ENCODE measurements at regions not wholly inside any gene's neighbourhood (a gene's known extent, or its start where the extent isn't known, plus 50 kb on each side); places are given as distances from the start of the nearest gene placed in this dataset.

DNA sequence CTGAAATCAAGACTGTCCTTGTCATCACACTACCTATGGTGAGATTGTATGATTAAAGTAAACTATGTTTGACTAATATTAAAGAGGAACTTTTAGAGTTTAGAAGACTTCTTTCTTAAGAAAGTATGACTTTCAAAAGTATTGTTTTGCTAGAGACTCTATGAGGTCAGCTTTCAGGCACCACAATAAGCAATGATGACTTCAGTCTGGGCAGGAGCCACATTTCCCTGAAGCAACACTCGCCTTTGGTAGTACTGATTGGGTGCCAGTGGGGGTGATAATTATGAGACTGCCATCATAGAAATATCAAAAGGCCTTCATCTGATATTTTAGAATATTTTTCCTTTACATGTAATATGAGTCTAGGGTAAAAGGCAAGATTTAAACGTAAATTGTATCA, 212.6 kb downstream of the DTHD1 start:
- DNase-seq, result no peak

DNA sequence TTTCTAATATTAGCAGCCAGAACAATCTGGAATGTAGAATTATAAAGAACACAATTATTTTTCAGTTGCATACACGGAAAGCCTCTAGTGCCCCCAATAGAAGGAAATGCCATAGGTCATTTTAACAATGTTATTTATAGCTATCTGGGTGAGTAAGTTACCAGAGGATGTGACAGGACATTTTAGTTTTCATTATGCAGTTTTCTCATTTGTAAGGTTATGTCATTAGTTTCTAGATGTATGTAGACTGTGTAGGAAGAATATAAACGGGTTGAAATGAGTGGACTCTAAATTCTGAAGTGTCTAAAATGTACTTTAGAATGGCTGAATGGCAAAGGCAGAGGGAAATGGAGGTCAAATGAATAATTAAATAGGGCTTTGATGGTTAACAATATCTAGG, 213.3 kb downstream of the DTHD1 start:
- no peak for DNase-seq

DNA sequence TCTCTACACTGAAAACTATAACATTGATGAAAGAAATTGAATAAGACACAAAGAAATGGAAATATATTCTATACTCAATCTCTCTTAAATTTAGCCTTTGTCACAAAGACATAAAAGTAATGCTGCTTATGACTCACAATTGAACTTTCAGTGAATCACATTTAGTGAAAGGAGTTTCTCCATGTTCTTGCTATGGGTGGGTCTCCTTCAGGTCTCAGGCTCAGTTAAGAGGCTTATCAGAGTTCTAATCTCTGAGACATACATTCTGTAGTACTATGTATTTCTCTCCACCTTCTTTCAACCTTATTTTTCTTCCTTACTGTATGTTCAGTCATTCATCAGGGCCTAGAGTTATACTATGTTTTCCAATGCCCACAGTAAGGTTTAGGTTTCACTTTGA, 220.9 kb downstream of the DTHD1 start:
- DNase-seq, result no peak

DNA sequence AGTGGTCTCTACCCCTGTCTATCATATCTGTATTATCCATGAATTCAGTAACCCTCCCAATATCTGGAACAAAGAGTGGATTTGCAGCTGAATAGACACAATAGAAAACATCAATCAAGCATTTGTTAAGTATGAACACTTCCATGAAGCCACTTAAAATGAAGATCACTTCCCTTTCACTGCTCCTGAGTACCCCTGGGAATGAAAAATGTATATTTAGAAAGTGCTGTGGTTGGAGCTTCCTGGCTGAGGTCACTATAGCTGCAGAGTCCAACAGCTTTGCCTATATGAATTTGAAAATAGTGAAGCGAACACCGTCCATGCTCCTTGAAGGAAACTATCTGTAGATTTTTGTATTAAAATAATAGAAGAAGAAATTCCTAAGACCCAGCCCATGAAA, 227.0 kb downstream of the DTHD1 start:
- no peak for DNase-seq

DNA sequence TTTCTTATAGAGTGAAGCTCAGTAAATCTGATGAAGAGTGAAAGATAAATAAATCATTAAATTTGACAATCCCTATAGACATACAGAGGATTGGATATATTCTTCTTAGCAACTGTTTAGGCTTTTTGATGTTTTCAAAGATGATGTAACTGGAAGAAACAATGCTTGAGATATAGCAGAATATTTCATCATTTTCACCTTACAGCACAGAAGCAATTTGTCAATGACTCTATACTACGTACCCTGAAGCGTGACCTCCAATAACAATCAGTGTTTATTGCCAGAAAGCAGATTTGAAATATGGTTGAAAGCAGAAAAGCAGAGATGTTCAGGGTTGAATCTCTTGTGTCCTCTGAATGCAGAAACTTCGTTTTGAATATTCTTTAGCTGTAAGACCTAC, 228.4 kb downstream of the DTHD1 start:
- no peak for DNase-seq

DNA sequence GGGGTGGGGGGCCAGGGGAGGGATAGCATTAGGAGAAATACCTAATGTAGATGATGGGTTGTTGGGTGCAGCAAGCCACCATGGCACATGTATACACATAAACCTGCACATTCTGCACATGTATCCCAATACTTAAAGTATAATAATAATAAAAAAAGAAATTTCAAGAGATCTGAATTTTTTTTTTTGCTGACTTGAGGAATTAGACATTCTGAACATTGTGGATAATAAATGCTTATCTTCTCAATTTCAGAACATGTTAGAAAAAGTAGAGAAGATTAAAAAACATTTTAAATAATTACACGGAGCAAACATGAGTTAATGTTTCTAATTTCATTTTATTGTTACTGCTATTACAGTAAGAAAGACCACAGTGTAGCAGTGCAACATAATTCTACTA, 230.4 kb downstream of the DTHD1 start:
- DNase-seq, result no peak

DNA sequence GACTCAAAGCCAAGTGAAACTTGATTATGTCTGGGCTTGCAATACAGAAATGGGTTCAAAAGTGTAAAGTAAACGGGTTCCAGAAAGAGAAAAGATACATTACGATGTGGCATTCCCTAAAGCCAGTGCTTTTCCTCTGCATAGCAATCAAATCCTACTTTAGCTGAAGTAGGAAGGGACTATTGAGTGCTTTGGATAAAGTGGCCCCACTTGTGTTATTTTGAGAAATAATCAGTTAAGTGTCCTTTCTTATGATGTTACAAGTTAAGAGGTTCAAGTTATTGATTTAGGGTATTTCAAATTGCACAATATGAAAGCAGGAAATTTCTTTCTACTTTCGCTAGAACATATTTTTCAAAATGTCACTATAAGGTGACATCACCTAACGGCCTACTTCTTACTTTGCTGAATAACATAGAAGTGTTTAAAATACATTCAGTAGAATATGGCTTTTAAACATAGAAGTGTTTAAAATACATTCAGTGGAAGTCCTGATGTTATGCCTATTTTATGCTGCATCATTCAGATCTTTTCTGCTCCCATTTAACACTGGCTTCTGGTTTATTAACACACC, 235.2 kb downstream of the DTHD1 start:
- no peak for DNase-seq

DNA sequence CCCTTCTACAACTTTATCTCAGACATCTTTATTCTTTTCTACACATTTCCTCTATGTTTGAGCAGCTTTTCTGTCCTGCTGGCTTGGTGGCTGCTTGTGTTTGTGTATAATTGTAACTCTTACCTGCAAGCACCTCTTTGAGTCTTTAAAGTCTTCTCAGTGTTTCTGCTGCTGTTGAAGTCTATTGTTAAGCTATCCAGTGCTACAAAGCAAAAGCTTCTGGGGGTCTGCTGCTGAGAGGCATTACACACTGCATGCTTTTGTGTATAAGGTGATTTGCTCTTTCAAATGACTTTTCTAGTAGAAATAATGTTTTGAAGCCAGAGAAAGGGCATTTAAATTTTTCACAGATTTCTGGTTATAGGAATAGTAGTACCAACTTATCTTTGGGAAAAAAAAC, 241.8 kb downstream of the DTHD1 start:
- no peak for DNase-seq

DNA sequence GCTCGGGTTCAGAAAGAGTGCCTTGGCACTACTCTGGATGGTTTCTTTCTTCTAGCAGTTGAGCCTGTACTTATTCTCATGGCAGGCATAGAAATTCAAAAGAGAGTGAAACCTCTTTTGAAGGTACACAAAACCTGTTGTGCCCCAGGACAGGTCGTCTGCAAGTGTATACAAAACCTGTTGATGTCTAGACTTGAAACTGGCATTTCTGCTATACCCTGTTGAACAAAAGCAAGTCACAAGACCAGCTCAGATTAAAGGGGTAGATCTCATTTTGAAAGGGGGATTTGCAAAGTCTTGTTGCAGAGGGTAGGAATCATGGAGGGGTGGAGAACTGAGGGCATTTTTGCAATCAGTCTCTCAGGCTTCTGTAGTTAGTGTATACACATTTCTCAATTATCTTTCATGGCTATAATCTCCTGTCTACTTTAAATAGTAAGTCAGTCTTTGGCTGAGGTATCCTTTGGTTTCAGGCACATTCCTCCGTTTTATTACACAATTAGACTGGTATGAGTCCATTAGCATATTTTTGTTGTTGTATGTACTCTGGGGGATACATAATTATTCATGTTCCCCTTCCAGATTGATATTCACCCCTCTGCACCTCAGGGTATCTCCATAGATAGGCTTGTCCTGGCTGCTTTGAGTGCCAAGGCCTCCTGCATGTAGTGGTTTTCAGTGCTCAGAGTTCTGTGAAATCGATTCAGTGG, 251.4 kb downstream of the DTHD1 start:
- DNase-seq, result no peak

DNA sequence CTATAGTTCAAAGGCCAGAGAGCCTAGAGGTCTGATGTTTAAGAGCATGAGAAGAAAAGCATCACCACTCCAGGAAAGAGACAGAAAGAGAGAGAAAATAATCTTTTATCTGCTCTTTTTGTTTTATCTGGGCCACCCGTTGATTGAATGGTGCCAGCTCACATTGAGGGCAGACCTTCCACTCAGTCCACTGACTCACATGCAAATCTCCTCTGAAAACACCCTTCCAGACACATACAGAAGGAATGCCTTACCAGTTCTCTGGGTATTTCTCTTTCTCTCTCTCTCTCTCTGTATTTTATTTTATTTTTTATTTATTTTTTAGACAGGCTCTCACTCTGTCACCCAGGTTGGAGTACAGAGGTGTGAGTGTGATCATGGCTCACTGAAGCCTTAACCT, 252.5 kb downstream of the DTHD1 start:
- no peak for DNase-seq

DNA sequence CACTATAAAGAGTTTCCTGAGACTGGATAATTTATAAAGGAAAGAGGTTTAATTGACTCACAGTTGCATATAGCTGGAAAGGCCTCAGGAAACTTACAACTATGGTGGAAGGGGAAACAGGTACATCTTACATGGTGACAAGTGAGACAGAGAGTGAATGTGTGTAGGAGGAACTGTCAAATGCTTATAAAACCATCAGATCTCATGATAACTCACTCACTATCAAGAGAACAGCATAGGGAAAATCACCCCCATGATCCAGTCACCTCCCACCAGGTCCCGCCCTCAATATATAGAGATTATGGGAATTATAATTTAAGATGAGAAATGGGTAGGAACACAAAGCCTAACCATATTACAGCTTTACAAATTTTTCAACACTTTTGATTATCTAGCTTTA, 266.0 kb downstream of the DTHD1 start:
- no peak for DNase-seq

DNA sequence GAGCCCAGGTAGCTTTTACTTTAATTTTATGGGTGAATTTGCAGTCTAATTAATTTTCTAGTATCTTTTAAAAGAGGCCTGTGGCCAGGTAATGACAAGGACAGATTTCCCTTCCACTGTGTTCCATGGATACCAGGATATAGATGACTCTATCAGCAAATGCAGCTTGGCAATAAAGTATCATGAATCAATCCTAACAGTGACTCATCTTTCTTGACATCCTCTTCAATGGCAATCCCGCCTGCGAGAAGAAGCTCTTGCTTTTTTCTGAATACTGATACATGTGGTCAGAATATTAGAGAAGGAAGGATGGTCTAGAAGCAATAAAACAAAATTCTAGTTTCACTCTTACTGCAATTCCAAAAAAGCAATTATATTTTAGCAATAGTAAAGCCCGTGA, 267.8 kb downstream of the DTHD1 start:
- DNase-seq, result no peak

DNA sequence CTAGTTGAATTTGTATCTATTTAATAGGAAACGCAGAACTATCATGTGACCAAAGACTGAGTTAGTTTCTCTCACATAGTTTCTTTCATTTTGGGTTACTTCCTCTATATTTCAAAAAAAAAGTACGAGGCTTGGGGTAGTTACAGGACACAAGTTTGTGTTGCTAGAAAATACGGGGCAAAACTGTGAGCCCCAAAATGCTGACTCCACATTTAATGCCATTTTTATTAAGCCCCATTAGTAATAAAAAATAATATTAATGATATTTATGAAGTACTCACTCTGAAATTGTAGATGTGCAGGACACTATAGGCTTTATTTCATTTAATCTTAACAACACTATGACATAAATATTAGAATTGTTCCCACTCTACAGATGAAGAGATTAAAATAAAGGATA, 268.6 kb downstream of the DTHD1 start:
- DNase-seq, result no peak

DNA sequence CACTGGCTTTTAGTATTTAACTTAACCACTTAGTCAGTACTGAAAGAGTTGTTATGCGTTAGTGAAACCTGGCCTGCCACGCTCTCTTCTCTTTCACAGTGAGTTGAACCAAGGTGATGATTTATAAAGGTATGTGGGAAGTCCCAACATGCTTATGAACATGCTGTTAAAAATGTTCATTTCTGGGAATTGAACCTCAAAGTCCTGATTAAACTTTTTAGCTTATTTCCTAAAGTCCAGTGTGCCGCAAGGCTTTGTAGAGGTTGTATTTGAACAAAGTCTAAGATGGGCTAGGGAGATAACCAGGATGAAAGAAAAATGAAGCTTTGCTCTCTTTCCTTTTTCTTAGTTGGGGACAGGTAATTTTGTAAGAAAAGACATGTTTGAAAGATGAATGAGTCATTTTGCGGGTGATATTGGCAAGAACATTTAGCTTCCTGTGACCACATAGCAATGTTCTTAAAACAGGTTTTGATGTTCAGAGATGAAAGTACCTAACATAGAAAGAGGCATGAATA, 270.3 kb downstream of the DTHD1 start:
- DNase-seq, result no peak

DNA sequence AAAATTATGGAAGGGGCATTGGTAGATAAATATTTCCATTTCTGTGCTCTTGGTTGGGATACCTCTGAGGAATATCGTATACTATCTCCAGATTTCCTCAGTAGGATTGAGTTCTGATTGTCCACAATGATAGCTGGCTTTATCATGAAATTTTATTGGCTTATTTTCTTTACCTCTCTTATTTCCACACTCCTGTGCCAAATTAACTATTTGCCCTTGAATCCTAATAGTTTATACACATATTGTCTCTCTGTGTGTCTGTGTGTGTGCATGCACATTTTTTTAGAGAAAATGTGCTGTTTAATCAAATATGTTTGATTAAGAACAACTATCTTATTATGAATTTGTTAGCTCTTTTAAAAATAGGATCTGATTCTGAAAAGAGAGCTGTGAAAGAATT, 271.6 kb downstream of the DTHD1 start:
- DNase-seq, result no peak

DNA sequence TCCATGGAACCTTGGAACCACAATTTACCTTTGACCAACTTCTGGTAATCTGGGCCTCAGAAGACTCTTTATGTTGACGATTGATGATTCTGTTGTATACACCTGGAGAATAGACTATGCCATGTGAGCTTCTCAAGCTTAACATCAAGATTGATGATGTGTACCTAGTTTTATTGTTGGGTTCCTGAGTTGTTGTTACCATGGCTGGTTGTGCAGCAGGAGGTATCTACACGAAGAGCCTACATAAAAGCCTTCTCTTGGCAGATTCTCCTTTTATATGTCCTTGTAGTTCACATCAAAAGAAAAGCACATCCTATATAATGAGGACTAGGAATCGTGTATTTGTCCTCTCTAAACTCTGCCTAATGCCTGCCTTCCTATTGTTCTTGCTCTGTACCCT, 272.0 kb downstream of the DTHD1 start:
- no peak for DNase-seq

DNA sequence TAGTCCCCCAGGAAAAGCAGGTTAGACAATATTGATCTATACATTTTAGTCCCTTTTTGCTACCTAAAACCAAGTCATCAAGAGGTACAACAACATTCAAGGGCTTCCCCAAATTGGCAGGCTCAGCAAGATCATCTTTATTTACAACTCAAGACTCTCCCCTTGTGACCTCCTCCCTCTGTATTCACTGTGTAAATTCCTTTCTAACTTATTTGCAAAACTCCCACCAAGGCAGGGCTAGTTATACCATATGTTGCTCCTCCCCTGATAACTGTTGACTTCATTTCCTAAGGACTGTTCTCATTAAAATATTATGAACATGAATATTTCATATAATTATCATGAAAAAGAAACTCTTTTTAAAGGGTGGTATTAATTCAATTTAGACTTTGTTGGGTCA, 275.6 kb downstream of the DTHD1 start:
- no peak for DNase-seq

DNA sequence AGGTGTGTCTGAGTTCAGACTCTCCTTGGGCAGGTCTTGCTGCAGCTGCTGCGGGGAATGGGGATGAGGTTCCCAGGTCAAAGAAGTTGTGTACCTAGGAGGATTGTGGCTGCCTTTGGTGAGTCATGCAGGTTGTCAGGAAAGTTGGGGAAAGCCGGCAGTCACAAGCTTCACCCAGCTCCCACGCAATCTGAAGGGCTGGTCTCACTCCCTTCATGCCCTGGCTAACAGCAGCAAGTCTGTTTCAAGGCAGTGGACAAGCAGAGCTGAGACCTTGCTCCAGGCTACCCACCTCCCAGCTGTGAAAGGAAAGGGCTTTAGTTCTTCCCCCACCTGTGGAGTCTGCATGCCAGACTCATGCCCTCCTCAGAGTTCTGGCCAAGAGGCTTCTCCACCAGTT, 287.2 kb downstream of the DTHD1 start:
- no peak for DNase-seq

DNA sequence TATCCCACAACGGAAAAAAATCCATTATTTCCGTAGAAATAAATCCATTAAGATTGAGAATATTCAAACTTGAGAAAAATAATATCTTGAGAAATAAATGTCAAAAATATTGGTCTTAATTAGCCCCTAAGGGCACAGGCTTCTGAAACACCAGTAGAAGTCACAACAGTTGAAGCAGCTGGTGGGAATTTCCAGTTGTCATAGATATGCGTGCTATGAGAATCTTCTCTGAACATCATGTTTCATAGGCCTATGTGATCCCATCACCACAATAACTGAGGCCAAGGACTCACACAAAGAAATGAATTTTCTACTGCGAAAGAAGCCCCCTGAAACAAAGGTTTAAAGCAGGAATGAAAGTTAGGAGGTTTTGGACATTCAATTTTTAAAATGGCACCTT, 292.0 kb downstream of the DTHD1 start:
- no peak for DNase-seq

DNA sequence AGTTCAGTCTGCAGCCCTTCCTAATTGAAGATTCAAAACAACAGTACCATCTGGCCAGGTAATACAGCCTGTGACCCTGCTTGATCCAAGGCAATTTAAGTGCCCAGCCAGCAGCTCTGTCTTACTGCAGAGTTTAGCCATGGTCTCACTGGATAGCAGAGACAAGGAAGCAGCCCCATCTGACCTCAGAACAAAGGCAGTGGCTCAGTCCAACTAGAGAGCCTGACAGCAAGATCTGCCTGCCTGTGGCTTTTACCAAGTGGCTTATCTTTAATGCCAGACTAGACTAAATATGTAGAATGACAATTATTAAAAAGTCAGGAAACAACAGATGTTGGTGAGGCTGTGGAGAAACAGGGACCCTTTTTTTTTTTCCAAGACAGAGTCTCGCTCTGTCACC, 293.4 kb downstream of the DTHD1 start:
- DNase-seq, result no peak

DNA sequence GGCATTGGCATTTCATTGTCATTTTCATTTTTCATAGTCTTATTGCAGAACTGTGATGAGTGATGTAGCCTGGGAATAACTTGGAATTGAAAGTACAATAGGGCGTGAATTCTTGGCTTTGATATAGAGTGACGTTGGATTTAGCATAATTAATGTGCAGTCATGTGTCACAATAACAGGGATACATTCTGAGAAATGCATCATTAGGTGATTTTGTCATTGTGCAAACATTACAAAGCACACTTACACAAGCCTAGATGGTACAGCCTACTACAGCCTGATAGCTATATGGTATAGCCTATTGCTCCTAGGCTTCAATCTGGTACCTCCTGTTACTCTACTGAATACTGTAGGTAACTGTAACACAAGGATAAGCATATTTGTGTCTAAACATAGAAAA, 300.8 kb downstream of the DTHD1 start:
- no peak for DNase-seq

DNA sequence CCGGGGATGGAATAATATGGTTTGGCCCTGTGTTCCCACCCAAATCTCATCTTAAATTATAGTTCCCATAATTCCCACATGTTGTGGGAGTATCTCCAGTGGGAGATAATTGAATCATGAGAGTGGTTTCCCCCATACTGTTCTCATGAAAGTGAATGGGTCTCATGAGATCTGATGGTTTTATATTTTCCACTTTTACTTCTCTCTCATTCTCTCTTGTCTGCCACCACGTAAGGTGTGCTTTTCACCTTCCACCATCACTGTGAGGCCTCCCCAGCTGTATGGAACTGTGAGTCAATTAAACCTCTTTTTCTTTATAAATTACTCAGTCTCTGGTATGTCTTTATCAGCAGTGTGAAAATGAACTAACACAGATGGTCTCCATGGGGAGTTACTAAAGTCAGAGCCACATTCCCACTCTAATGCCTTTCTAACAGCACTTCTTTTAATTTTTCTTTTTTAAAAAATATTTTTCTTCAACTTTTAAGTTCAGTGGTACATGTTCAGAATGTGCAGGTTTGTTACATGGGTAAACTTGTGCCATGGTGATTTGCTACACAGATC, 306.6 kb downstream of the DTHD1 start:
- DNase-seq, result no peak

DNA sequence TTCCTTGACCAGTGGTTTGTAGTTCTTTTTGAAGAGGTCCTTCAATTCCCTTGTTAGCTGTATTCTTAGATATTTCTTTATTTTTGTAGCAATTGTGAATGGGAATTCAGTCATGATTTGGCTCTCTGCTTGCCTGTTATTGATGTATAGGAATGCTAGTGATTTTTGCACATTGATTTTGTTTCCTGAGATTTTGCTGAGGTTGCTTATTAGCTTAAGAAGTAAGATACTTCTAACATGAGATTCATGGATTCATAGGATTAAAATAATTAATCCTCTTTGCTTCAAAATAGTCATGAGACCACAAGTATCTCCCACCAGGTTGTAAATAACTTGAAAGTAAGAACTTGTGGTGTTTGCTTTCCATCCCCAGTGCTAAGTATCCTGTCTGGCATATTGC, 308.9 kb downstream of the DTHD1 start:
- no peak for DNase-seq

DNA sequence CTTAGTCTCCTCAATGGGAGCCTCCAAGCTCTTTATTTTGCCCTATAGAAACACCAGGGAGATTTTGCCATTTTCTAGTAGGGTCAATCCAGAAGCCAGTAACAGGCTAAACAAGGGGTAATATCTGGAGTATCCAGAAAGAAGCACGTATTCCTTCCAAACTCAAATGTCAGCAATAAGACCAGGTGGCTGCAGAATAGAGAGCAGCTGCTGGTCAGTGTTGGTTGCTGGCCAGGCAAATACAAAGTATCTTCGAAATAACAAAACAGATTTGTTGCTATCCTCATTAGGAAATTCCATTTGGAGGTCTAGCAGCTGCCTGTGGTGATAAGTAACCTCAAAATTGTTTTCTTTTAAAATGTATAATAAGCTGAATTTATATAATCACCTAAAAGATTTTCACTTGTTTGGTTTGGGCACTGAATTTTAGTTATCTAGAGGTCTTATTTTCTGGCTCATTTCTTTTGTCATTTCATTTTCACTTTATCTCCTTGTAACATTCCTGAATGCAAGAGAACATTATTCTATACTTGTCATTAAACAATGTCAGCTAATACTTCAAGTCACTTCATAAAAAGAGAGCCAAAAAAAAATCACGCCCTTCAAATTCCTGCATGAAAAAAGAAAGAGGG, 320.6 kb downstream of the DTHD1 start:
- no peak for DNase-seq
